NCI-H1694 treated with DMSO at 0.1 percent for 48 hours (cell line): ENCODE measurements at regions not wholly inside any gene's neighbourhood (a gene's known extent, or its start where the extent isn't known, plus 50 kb on each side); places are given as distances from the start of the nearest gene placed in this dataset.

Experiments used
- DNase-seq: peaks from one replicate; lab custom pipeline; 2025; lab: John Stamatoyannopoulos, UW

GRCh38 chr3:23664459-23664858 lies 141.3 kb upstream of the UBE2E1 start:
- DNase-seq: no peak

- no peak for DNase-seq
These were observed 140.0 kb upstream of the UBE2E1 start for GRCh38 chr3:23665741-23666140.

- DNase-seq: no peak
These were observed 138.9 kb upstream of the UBE2E1 start for GRCh38 chr3:23666818-23667217.

GRCh38 chr3:23667536-23668429 lies 138.0 kb upstream of the UBE2E1 start:
- DNase-seq: no peak

- no peak for DNase-seq
These were observed 137.3 kb upstream of the UBE2E1 start for GRCh38 chr3:23668430-23668904.

- DNase-seq: no peak
These were observed 136.1 kb upstream of the UBE2E1 start for GRCh38 chr3:23669541-23670255.

- no peak for DNase-seq
These were observed 133.7 kb upstream of the UBE2E1 start for GRCh38 chr3:23671851-23672589.

GRCh38 chr3:23672628-23673027 lies 133.1 kb upstream of the UBE2E1 start:
- no peak for DNase-seq

GRCh38 chr3:23675010-23675409 lies 130.7 kb upstream of the UBE2E1 start:
- DNase-seq: no peak

- DNase-seq: no peak
These were observed 129.7 kb upstream of the UBE2E1 start for GRCh38 chr3:23676093-23676492.

GRCh38 chr3:23682646-23683045 lies 123.1 kb upstream of the UBE2E1 start:
- DNase-seq: no peak

GRCh38 chr3:23685541-23686258 lies 120.1 kb upstream of the UBE2E1 start:
- peak; percentile 24 for DNase-seq

GRCh38 chr3:23686519-23686918 lies 119.2 kb upstream of the UBE2E1 start:
- DNase-seq: no peak

GRCh38 chr3:23691357-23691895 lies 114.3 kb upstream of the UBE2E1 start:
- no peak for DNase-seq

GRCh38 chr3:23696842-23697241 lies 108.9 kb upstream of the UBE2E1 start:
- no peak for DNase-seq

- DNase-seq: no peak
These were observed 108.3 kb upstream of the UBE2E1 start for GRCh38 chr3:23697416-23697815.

GRCh38 chr3:23698652-23699313 lies 107.0 kb upstream of the UBE2E1 start:
- DNase-seq: no peak

GRCh38 chr3:23700616-23701015 lies 105.1 kb upstream of the UBE2E1 start:
- no peak for DNase-seq

- no peak for DNase-seq
These were observed 103.8 kb upstream of the UBE2E1 start for GRCh38 chr3:23701716-23702597.

GRCh38 chr3:23704298-23704697 lies 101.5 kb upstream of the UBE2E1 start:
- DNase-seq: no peak
